Peyer's patch (tissue), 4 donors: ENCODE measurements at regions not wholly inside any gene's neighbourhood (a gene's known extent, or its start where the extent isn't known, plus 50 kb on each side); places are given as distances from the start of the nearest gene placed in this dataset.

Experiments used
- POLR2A ChIP-seq, 2 donors: fragments of 450-650 bp; IDR thresholded peaks; one replicate each; pipeline ENCODE4 v1.5.1; 2017; ENCODE audit warnings: antibody characterized with exemption in 2 of 2, mild to moderate bottlenecking in 2 of 2, moderate library complexity in 2 of 2
- TF ChIP-seq, protein P1 (sequence below), 6 experiments: fragments of 450-650 bp in 4 of 6; fragments of 200-600 bp in 2 of 6; sonication (generic) in 1 of 6; IDR thresholded peaks; one replicate each; pipeline ENCODE4 v1.5.1; 2017 to 2019; ENCODE audit warnings: antibody characterized with exemption in 6 of 6, mild to moderate bottlenecking in 3 of 6, moderate library complexity in 1 of 6

DNA sequence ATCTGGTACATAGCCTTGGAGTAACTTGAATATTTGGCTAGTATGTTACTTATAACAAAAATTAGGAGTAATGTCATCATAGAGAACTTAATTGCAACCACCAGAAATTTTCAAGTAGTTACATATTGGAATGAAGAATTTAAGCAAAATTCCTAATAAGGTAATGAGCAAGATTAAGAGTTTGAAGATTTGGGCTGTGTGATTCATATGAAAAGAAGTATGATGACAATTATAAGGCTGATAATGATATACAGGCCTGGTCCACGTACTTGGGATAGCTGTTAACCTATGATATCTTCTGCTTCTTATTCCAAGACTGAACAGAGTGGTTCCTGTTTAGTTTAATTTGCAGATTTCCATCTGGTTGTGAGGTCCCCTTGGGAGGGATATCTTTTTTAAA lies 463.9 kb downstream of the RAPGEF2 start:
- TF ChIP-seq, protein P1, sequence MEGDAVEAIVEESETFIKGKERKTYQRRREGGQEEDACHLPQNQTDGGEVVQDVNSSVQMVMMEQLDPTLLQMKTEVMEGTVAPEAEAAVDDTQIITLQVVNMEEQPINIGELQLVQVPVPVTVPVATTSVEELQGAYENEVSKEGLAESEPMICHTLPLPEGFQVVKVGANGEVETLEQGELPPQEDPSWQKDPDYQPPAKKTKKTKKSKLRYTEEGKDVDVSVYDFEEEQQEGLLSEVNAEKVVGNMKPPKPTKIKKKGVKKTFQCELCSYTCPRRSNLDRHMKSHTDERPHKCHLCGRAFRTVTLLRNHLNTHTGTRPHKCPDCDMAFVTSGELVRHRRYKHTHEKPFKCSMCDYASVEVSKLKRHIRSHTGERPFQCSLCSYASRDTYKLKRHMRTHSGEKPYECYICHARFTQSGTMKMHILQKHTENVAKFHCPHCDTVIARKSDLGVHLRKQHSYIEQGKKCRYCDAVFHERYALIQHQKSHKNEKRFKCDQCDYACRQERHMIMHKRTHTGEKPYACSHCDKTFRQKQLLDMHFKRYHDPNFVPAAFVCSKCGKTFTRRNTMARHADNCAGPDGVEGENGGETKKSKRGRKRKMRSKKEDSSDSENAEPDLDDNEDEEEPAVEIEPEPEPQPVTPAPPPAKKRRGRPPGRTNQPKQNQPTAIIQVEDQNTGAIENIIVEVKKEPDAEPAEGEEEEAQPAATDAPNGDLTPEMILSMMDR (IDR thresholded peaks at IDR 0.05) = no peak
- TF ChIP-seq POLR2A (IDR thresholded peaks at IDR 0.05) = no peak
